SU-DHL-6 (cell line): ENCODE measurements at regions not wholly inside any gene's neighbourhood (a gene's known extent, or its start where the extent isn't known, plus 50 kb on each side); places are given as distances from the start of the nearest gene placed in this dataset.

Source experiments
- CTCF ChIP-seq: fragments of 200-600 bp; sonication (generic); IDR thresholded peaks from one replicate; pipeline ENCODE4 v1.5.1; 2017; ENCODE audit warnings: antibody characterized with exemption, mild to moderate bottlenecking, low read length, moderate library complexity; ENCODE audit not compliant: insufficient read depth, poor library complexity, severe bottlenecking
- EZH2phosphoT487 ChIP-seq: fragments of 200-600 bp; sonication (generic), shearing (Covaris generic); conservative IDR thresholded peaks from 2 replicates; pipeline ENCODE4 v1.6.1; 2018; ENCODE audit warnings: mild to moderate bottlenecking, antibody characterized with exemption, low read length, moderate library complexity, mixed read lengths

- TF ChIP-seq CTCF (no peak), EZH2phosphoT487 (no peak)
These were observed 199.6 kb downstream of the KLF5 start for GRCh38 chr13:73258406-73258805.
